Inflammatory macrophage (primary cell): ENCODE measurements at regions not wholly inside any gene's neighbourhood (a gene's known extent, or its start where the extent isn't known, plus 50 kb on each side); places are given as distances from the start of the nearest gene placed in this dataset.

Source experiments
- DNase-seq, 2 donors: peaks; one replicate each; pipeline ENCODE4 v3.0.0-alpha.2; 2020 to 2022

GRCh38 chr7:84372155-84372621 is 177.6 kb upstream of the SEMA3A start:
- no peak for DNase-seq

- DNase-seq: no peak
These were observed 175.5 kb upstream of the SEMA3A start for GRCh38 chr7:84370114-84370513.

DNA sequence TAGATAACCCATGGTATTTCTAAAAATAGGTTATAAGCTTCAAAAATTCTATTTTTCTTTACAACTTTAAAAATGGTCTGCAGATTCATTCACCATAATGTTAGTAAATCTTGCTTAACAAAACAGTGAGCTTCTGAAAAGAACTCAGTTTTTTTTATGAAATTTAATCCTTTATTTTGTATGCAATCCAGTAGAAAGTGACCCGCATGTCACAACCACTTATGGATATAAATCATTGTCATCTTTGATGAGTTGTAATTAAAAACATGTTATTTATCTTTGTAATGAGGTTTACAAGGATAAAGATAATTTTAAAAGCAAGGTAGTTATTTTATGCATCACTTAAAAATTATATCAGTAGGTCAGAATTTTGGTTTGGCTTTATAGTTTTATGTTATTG is 173.5 kb upstream of the SEMA3A start:
- no peak for DNase-seq

GRCh38 chr7:84364708-84365107 is 170.1 kb upstream of the SEMA3A start:
- DNase-seq: no peak

GRCh38 chr7:84363741-84364140 is 169.2 kb upstream of the SEMA3A start:
- no peak for DNase-seq

- DNase-seq: no peak
These were observed 168.2 kb upstream of the SEMA3A start for GRCh38 chr7:84362828-84363227.

GRCh38 chr7:84362360-84362759 is 167.8 kb upstream of the SEMA3A start:
- DNase-seq: no peak

DNA sequence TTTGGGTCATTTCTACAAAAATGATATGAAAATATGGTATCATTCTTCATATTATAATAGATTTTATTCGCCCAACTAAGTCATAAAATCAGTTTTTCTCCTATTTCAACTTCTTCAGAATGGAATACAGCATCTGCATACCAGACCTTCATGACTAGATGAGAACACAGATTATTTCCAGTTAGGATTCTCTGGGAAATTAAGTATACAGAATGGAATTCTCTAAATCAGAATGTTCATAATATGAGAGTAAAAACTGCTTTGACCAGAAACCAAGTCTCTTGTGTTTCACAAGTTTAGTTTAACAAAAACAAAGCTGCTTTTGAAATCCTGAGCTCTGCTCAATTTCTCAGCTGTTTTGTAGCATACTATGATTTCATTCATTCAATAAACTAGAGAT is 160.3 kb upstream of the SEMA3A start:
- no peak for DNase-seq

DNA sequence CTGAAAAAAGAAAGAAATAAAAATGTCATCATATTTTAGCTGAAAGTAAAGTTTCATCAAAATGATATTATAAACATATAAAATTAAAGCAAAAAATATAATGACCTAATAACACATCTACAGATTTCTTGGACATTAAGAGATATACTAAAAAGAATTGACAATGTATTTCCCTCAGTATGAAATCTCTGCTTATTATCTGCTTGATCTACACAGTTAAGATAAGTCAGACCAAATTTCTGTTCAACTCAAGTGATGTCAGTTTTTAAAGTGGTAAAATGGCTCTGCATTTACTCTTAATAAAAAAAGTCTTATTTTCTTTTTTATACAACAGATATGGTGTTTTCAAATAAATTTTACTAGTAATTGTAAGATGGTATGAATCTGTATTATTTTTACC is 159.4 kb upstream of the SEMA3A start:
- no peak for DNase-seq

- DNase-seq: no peak
These were observed 144.7 kb upstream of the SEMA3A start for GRCh38 chr7:84339306-84339705.

DNA sequence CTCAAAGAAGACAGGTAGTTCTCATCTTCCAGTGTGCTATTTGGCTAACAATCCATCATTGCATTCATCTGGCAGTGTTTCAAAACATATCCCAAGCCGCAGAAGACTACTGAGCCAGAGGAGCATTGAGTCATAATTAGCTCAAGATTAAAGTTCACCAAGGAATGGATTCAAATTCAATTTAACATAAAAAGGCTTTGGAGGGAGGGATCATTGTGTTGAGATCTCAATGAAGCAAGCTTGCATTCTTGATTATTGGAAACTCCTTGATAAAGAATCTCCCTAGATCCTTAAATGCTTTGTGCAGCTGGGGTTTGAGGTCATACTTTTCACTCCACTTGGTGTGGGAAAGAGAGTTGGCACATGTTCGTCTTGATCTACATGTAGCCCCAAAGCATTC is 142.8 kb upstream of the SEMA3A start:
- no peak for DNase-seq

DNA sequence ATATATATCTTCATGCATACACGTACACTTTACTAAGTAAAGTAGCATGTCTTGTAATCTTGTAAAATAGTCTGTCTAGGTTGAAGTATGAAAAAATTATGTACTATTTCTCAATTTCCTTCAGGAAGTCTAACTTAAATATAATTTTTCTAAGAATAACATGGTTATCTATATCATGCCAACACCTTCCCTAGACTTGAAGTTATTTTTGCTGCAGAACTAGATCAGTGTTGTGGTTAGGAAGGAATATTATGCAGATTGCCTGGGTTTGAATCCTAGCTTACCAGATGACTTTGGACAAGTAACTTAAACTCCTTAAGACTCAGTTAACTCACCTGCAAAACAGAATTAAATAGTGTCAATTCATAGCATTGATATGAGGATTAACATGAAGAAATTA is 142.2 kb upstream of the SEMA3A start:
- DNase-seq: no peak

GRCh38 chr7:84336303-84336702 is 141.7 kb upstream of the SEMA3A start:
- DNase-seq: no peak

DNA sequence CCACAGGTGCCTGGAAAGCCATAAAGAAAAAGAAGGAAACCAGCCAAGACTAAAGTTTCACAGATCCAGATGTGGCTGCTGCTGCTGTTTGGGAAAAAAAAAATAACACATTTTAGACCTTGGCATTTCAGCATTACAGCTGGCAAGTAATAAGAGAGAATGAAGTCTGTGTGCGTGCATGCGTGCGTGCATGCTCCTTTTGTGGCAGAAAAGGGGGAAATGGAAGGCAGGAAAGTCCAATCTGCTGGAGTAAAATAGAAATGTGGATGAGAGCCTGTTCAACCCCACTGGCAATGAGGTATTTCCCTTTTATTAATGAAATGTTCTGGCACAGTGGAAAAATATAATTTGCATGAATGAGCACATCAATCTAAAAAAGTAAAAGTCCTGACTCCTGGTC is 137.0 kb upstream of the SEMA3A start:
- DNase-seq: no peak

DNA sequence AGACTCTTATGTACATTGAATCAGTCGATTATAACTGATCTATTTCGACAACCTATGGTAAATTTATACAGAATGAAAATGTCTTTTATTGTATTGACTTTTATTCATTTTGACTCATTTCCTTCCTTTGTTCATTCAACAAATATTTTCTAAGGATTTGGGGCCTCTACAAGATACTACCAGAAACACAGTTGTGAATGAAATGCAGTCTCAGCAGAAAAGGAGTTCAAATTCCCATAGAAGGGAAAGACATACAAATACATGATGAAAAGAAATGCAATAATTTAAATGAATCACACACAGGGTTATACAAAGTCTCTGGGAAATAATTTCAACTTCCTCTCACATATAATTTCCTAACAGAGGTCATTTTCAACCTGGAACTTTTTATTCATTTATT is 134.0 kb upstream of the SEMA3A start:
- DNase-seq: no peak

GRCh38 chr7:84324136-84324630 is 129.6 kb upstream of the SEMA3A start:
- no peak for DNase-seq

DNA sequence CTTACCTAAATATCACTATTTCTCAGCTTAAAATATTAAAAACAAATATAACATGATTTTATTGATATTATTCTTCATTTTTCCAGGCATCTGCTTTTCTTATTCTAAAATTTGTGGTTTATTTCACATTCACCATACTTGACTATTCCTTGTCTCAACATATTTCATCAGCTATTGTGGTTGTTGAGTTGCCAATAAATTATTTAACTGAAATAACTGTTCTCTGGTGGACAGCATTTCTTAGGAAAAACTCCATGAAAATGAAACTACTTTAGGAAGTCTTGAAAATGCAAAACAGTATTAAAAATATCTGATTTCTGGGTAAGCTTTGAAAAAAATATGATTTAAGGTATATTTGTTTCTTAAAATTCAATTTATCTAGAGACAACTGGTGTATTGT is 122.9 kb upstream of the SEMA3A start:
- no peak for DNase-seq

GRCh38 chr7:84314263-84314662 is 119.7 kb upstream of the SEMA3A start:
- DNase-seq: no peak

DNA sequence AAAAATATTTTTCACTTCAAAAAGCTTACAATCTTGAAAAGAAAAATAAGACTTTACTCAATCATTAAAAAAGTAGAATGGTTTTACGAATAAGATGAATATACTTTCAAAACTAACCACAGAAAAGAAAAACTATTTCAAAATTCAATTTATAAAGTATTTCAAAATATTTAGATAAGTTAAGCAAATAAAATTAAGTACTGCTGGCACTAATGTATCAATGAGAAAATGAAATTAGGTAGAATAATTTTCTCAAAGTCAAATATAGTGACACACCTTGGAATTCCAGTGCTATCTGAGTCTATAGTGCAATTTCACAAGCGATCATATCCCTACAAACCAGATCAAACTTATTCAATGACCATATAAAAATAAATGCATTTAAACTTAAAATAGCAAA is 109.8 kb upstream of the SEMA3A start:
- DNase-seq: no peak

- DNase-seq: no peak
These were observed 108.4 kb upstream of the SEMA3A start for GRCh38 chr7:84302949-84303348.

DNA sequence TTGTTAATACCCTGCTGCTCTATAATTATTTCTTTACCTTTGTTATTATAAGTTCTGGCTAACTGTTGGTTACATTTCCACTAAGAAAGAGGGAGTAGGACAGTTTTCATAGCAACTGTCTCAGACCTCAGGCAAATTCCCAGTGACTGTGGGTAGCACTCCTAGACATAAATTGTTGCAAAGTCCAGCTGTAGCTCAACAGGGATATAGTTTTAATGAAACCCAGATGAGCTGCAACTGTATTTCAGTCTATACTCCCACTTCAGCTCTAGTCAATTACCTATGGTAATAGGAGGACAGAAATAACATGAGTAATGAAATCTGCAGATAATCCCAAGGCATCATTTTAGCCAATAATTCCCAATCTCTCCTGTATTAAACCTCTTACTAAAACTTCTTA is 103.0 kb upstream of the SEMA3A start:
- no peak for DNase-seq

DNA sequence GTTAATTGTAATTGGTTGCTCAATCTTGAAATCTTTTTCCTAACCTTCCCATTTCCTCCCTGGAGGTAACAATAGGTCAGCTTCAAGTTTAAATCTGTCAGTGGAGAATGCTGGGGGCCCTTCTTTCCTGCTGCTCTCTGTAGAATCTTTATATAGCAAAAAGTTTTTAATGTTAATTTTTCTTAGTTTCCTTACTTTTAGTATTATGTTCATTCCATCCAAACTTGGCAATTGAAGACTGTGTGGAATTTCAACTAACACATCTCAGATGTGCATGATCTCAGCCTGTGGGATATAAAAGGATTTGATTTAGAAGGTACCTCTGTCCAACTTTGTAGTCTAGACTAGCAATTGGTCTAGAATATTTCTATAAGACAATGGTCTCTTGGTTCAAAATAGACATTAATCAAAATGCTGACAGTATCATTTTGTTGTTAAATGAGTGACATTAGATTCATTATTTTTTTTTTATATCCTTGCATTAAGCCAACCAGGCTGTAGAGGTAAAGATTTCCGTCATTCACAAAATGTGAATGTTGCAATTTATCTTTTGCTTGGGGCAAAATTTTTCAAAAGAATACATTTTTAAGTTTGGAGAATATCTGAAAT is 100.4 kb upstream of the SEMA3A start:
- DNase-seq: no peak

GRCh38 chr7:84294391-84294790 is 99.8 kb upstream of the SEMA3A start:
- DNase-seq: no peak

DNA sequence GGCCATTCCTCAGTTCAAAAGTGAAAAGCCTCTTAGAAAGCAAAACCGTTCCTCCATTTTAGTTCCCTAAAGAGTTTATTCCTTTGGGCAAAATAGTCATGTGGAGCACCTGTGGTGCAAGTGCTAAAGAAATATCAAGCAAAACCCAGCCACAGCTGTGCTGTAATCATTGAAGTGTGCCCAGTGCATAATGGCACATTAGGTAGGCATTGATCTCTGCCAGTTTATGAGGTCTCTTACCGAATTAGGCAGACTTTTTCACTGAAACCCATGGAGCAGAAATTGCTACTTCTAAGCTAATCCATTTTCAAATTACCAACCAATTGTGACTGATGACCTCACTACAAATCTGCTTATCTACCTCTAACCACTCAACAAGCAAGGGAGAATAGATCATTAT is 97.2 kb upstream of the SEMA3A start:
- no peak for DNase-seq

DNA sequence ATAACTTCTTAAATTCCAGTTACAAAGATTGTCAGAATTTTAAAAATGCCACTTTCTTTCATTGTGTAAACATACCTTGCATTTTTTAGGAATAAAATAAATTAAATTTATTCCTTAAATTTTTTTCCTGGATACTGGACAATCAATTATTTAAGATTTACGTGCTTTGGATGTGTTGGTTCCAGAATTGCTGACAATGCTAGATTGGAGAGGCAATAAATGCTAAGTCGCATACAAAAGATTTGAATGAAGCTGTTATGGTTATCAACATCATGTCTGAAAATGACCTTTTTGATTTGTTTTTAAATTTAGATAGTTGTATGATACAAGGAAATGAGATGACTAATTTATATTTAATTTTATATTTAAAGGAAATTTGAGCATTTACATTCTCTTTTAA is 89.2 kb upstream of the SEMA3A start:
- DNase-seq: no peak
